Thyroid gland (tissue), 4 donors: ENCODE measurements at regions not wholly inside any gene's neighbourhood (a gene's known extent, or its start where the extent isn't known, plus 50 kb on each side); places are given as distances from the start of the nearest gene placed in this dataset.
A peak's percentile ranks its signal among the peaks of the same experiment; 100 is the strongest.

Experiments used
- DNase-seq, 2 donors: peaks; one replicate each; pipeline ENCODE4 v3.0.0-alpha.2; 2019
- H3K27ac ChIP-seq, 3 donors: fragments of 200-600 bp; sonication (generic); 1 replicate in 2 of 3; 2 replicates in 1 of 3; pipeline ENCODE4 v1.5.1; 2016 to 2019; ENCODE audit warnings: mild to moderate bottlenecking in 1 of 3, moderate library complexity in 1 of 3
- H3K27me3 ChIP-seq: fragments of 200-600 bp; sonication (generic); one replicate; pipeline ENCODE4 v1.5.1; 2019
- H3K36me3 ChIP-seq, 2 donors: fragments of 200-600 bp; sonication (generic); one replicate each; pipeline ENCODE4 v1.5.1; 2016 to 2019
- H3K4me1 ChIP-seq, 2 donors: fragments of 200-600 bp; sonication (generic); one replicate each; pipeline ENCODE4 v1.5.1; 2017 to 2019
- H3K4me3 ChIP-seq, 3 donors: fragments of 200-600 bp; sonication (generic); replicated peaks in 1 of 3; 1 replicate in 2 of 3; 2 replicates in 1 of 3; pipeline ENCODE4 v1.5.1; 2016; ENCODE audit warnings: mild to moderate bottlenecking in 1 of 3
- H3K9me3 ChIP-seq: fragments of 200-600 bp; sonication (generic); one replicate; pipeline ENCODE4 v1.5.1; 2017
- POLR2A ChIP-seq, 2 donors: fragments of 450-650 bp; IDR thresholded peaks; one replicate each; pipeline ENCODE4 v1.6.1; 2017; ENCODE audit warnings: antibody characterized with exemption in 2 of 2, mild to moderate bottlenecking in 2 of 2, moderate library complexity in 1 of 2
- WGBS, 2 donors: methylation state at CpG; one replicate each; pipeline ENCODE4 v1.1.5; 2017; 5-methylcytosine and 5-hydroxymethylcytosine counted together
- intact Hi-C: fragments of 100-400 bp; cut with DNase I; formaldehyde crosslinking; loops from one replicate; pipeline ENCODE4 v1.15.1; 2023
- TF ChIP-seq, protein P1 (sequence below), 6 experiments: fragments of 200-600 bp in 3 of 6; fragments of 450-650 bp in 3 of 6; sonication (generic) in 3 of 6; IDR thresholded peaks; one replicate each; pipeline ENCODE4 v1.5.1; 2016 to 2019; ENCODE audit warnings: antibody characterized with exemption in 6 of 6, mild to moderate bottlenecking in 2 of 6, inconsistent platforms in 1 of 6, moderate library complexity in 1 of 6

DNA sequence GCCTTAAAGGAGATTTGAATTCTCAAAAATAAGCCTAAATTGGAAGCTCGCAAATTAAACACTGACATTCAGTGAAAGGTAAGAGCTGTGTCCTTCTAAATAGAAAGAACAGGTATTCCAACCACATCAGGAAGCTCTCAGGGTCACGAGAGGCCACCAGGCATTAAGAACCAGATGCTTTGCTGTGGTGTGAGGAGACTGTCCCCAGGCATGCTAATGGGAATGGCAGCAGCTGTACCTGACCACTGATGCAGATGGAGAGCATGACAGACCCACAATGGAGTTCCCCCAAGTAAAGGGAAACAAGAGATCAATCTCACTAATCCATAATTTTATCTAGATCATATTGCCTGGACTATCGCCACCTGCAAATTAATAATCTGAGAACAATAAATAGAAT lies 658.9 kb upstream of the NOX3 start:
- intact Hi-C loops: no loop called here
- TF ChIP-seq, protein P1, sequence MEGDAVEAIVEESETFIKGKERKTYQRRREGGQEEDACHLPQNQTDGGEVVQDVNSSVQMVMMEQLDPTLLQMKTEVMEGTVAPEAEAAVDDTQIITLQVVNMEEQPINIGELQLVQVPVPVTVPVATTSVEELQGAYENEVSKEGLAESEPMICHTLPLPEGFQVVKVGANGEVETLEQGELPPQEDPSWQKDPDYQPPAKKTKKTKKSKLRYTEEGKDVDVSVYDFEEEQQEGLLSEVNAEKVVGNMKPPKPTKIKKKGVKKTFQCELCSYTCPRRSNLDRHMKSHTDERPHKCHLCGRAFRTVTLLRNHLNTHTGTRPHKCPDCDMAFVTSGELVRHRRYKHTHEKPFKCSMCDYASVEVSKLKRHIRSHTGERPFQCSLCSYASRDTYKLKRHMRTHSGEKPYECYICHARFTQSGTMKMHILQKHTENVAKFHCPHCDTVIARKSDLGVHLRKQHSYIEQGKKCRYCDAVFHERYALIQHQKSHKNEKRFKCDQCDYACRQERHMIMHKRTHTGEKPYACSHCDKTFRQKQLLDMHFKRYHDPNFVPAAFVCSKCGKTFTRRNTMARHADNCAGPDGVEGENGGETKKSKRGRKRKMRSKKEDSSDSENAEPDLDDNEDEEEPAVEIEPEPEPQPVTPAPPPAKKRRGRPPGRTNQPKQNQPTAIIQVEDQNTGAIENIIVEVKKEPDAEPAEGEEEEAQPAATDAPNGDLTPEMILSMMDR (IDR thresholded peaks at IDR 0.05): no peak
- TF ChIP-seq POLR2A (IDR thresholded peaks at IDR 0.05): no peak

DNA sequence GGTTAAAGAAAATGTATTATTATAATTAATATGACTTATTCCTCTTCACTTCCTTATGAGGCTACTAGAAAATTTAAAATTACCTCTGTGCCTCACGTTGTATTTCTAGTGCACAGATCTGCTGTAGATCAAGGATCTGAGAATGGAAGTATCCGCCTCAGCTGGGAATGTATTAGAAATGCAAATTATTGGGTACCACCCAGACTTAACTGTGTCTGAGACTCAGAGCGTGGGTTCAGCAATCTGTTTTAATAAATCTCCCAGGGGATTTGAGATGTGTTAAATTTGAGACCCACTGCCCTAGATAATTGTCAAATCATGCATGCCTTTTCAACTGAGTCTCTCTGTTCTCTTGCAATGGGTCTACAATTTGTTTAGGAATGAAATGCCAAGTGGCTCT lies 658.0 kb upstream of the NOX3 start:
- WGBS, 2 donors: 81 to 92% methylated on average over 3 of the region's 3 CpGs
- intact Hi-C loops: no loop called here
- Histone ChIP-seq H3K27me3 (no peaks in the 10 kb centered on the region), H3K9me3 (no peaks in the 10 kb centered on the region), H3K27ac (no peak overlapping the region), H3K4me1 (no peaks in the 10 kb centered on the region), H3K36me3 (no peaks in the 10 kb centered on the region), H3K4me3 (no peak overlapping the region)
- DNase-seq: no peak
- TF ChIP-seq POLR2A (IDR thresholded peaks at IDR 0.05): no peak
- TF ChIP-seq, protein P1 (IDR thresholded peaks at IDR 0.05): no peak

More for the DNA sequence above, 658.9 kb upstream of the NOX3 start:
- no peaks in the 10 kb centered on the region for H3K4me1 ChIP-seq
- WGBS, 2 donors: 90 to 91% methylated on average over 3 of the region's 3 CpGs
- no peaks in the 10 kb centered on the region for H3K36me3 ChIP-seq
- DNase-seq: no peak
- no peak overlapping the region for H3K4me3 ChIP-seq
- H3K27ac ChIP-seq: no peak overlapping the region
- H3K9me3 ChIP-seq: no peaks in the 10 kb centered on the region
- no peaks in the 10 kb centered on the region for H3K27me3 ChIP-seq

DNA sequence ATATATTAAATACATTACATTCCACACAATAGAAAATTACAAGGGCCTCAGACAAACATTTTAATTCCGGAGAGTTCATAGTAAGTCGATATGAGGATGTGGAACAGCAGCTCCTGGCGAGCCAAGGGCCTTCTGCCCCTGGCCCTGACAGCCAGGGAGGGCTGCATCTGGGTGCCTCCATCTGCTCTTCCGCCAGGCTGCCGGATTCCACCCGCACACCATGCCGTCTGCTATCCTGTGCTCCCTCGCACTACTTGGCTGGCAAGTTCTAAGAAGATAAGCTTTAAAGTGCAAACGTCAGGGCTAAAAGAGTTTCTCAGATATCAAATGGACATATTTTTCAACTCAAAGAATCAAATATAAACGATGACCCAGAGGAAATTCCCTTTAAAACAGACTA lies 656.3 kb upstream of the NOX3 start:
- DNase-seq: no peak
- Histone ChIP-seq H3K4me1 (no peaks in the 10 kb centered on the region), H3K27me3 (no peaks in the 10 kb centered on the region), H3K4me3 (no peak overlapping the region), H3K9me3 (no peaks in the 10 kb centered on the region), H3K27ac (no peak overlapping the region), H3K36me3 (no peaks in the 10 kb centered on the region)
- TF ChIP-seq, protein P1 (IDR thresholded peaks at IDR 0.05): no peak
- no peak for TF ChIP-seq POLR2A (IDR thresholded peaks at IDR 0.05)
- intact Hi-C loops: no loop called here
- 87 to 92% methylated on average over 10 of the region's 10 CpGs for WGBS, 2 donors

DNA sequence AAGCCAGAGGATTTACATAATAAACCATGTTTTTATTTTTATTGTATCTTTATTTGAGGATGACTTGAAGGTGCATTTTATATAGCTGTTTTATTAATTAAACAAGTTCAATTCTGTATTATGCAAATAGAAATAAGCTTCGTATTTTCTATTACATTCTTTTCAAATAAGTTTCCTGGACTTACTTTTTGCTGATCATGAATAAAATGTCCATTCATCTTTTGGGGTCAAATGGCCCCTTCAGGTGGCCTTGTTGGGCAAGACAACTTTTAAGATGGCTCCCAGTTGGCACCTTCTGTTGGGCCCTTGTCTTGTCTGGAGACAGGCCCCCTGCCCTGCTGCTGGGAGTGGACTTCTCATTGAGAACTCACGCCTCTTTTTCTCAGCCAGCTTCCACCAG lies 654.6 kb upstream of the NOX3 start:
- intact Hi-C loops: no loop called here
- Histone ChIP-seq H3K4me1 (no peaks in the 10 kb centered on the region), H3K9me3 (no peaks in the 10 kb centered on the region), H3K4me3 (no peak overlapping the region), H3K27ac (no peak overlapping the region), H3K27me3 (no peaks in the 10 kb centered on the region), H3K36me3 (no peaks in the 10 kb centered on the region)
- 97 to 98% methylated on average over 2 of the region's 2 CpGs for WGBS, 2 donors
- TF ChIP-seq, protein P1 (IDR thresholded peaks at IDR 0.05): no peak
- TF ChIP-seq POLR2A (IDR thresholded peaks at IDR 0.05): no peak
- no peak for DNase-seq

DNA sequence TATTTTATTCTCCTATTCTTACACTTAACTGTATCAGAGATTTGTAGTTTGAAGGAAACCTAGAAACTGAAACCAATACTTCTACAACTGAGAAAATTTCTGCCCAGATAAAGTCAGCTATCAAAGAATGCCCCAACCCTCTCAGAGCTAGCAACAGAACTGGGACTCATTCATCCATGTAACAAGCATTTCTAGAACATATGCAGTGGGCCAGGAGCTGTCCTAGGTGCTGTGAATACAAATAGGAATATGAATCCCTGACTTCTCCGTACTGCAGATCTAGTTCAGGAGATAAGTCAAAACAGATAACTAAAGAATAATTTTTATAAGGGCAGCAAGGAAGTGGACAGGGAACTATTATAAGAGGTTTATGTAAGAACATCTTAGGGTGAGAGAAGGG lies 654.1 kb upstream of the NOX3 start:
- H3K27me3 ChIP-seq: no peaks in the 10 kb centered on the region
- intact Hi-C loops: no loop called here
- H3K27ac ChIP-seq: no peak overlapping the region
- no peaks in the 10 kb centered on the region for H3K9me3 ChIP-seq
- 53 to 63% methylated on average over 1 of the region's 1 CpG for whole genome bisulfite sequencing, 2 donors
- H3K36me3 ChIP-seq: no peaks in the 10 kb centered on the region
- TF ChIP-seq, protein P1 (IDR thresholded peaks at IDR 0.05): no peak
- no peak for TF ChIP-seq POLR2A (IDR thresholded peaks at IDR 0.05)
- no peaks in the 10 kb centered on the region for H3K4me1 ChIP-seq
- peak; percentile 14 to 31 for DNase-seq
- no peak overlapping the region for H3K4me3 ChIP-seq
